Sigmoid colon (tissue), 4 donors: ENCODE measurements at regions not wholly inside any gene's neighbourhood (a gene's known extent, or its start where the extent isn't known, plus 50 kb on each side); places are given as distances from the start of the nearest gene placed in this dataset.

Experiments used
- EP300 ChIP-seq, 4 donors: sonication (generic); formaldehyde crosslinking; IDR thresholded peaks; one replicate each; pipeline ENCODE4 v1.6.1; 2017; ENCODE audit warnings: antibody characterized with exemption in 4 of 4
- POLR2A ChIP-seq, 2 donors: fragments of 450-650 bp; IDR thresholded peaks; one replicate each; pipeline ENCODE4 v1.6.1; 2016; ENCODE audit warnings: antibody characterized with exemption in 2 of 2, mild to moderate bottlenecking in 2 of 2, moderate library complexity in 2 of 2
- POLR2AphosphoS5 ChIP-seq, 4 donors: sonication (generic); formaldehyde crosslinking; IDR thresholded peaks; one replicate each; pipeline ENCODE4 v1.6.1; 2017; ENCODE audit warnings: antibody characterized with exemption in 4 of 4
- TF ChIP-seq, protein P1 (sequence below), 4 experiments: fragments of 450-650 bp in 3 of 4; fragments of 200-600 bp in 1 of 4; IDR thresholded peaks; one replicate each; pipeline ENCODE4 v1.5.1; 2016 to 2019; ENCODE audit warnings: antibody characterized with exemption in 4 of 4, mild to moderate bottlenecking in 3 of 4, moderate library complexity in 2 of 4

DNA sequence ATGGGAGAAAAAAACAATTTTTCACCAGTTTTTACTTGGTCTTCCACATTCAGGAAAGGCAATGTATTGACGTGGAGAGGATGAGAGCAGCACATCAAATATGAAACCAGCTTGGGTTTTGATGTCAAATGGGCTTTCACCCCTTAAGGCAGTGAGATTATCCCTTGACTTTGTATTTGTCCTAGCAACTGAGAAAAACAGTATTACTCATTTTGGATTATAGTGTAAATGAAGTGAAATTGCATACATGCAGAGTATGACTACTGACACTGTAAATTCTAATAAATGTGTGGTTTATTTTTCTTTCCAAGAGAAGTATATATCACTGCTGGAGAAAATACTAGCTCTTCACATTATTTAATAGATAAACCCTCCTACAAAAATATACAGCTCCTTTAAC, 863.6 kb upstream of the IGFBP7 start:
- TF ChIP-seq, protein P1, sequence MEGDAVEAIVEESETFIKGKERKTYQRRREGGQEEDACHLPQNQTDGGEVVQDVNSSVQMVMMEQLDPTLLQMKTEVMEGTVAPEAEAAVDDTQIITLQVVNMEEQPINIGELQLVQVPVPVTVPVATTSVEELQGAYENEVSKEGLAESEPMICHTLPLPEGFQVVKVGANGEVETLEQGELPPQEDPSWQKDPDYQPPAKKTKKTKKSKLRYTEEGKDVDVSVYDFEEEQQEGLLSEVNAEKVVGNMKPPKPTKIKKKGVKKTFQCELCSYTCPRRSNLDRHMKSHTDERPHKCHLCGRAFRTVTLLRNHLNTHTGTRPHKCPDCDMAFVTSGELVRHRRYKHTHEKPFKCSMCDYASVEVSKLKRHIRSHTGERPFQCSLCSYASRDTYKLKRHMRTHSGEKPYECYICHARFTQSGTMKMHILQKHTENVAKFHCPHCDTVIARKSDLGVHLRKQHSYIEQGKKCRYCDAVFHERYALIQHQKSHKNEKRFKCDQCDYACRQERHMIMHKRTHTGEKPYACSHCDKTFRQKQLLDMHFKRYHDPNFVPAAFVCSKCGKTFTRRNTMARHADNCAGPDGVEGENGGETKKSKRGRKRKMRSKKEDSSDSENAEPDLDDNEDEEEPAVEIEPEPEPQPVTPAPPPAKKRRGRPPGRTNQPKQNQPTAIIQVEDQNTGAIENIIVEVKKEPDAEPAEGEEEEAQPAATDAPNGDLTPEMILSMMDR (IDR thresholded peaks at IDR 0.05), result no peak
- TF ChIP-seq EP300 (IDR thresholded peaks at IDR 0.05), result no peak
- TF ChIP-seq POLR2A (IDR thresholded peaks at IDR 0.05), result no peak
- no peak for TF ChIP-seq POLR2AphosphoS5 (IDR thresholded peaks at IDR 0.05)
